HCT116 (cell line): ENCODE measurements at regions not wholly inside any gene's neighbourhood (a gene's known extent, or its start where the extent isn't known, plus 50 kb on each side); places are given as distances from the start of the nearest gene placed in this dataset.

Experiments
- EZH2 ChIP-seq: fragments of 200-600 bp; sonication (generic); IDR thresholded peaks from 2 replicates; pipeline ENCODE4 v1.6.1; 2017; ENCODE audit warnings: antibody characterized with exemption, mixed run types
- EZH2phosphoT487 ChIP-seq: fragments of 200-600 bp; IDR thresholded peaks from 2 replicates; pipeline ENCODE4 v1.6.1; 2018; ENCODE audit warnings: antibody characterized with exemption, borderline replicate concordance
- POLR2A ChIP-seq: IDR thresholded peaks from 2 replicates; pipeline ENCODE4 v1.7.0; 2011; ENCODE audit warnings: borderline replicate concordance; ENCODE audit not compliant: insufficient read depth, insufficient read length; ENCODE audit errors: extremely low read depth
- POLR2AphosphoS5 ChIP-seq: IDR thresholded peaks from 2 replicates; pipeline ENCODE4 v1.6.1; 2011; ENCODE audit warnings: mild to moderate bottlenecking, low read depth, low read length, moderate library complexity
- SIN3A ChIP-seq: IDR thresholded peaks from 2 replicates; pipeline ENCODE4 v1.6.1; 2012; ENCODE audit warnings: low read depth
- TCF7L2 ChIP-seq: IDR thresholded peaks from 2 replicates; pipeline ENCODE4 v1.7.0; 2011; ENCODE audit warnings: borderline replicate concordance, inconsistent platforms; ENCODE audit not compliant: insufficient read depth, insufficient read length; ENCODE audit errors: extremely low read depth
- ZNF274 ChIP-seq: fragments of 200-500 bp; sonication (Bioruptor generic); IDR thresholded peaks from 2 replicates; pipeline ENCODE4 v1.6.1; 2014; ENCODE audit warnings: mild to moderate bottlenecking, low read depth, low read length, inconsistent platforms
- TF ChIP-seq, protein P1 (sequence below), 3 experiments: fragments of 200-600 bp in 1 of 3; sonication (generic) in 1 of 3; IDR thresholded peaks in 2 of 3; conservative IDR thresholded peaks in 1 of 3; 2 replicates each; pipeline ENCODE4 v1.5.1; 2012 to 2017; ENCODE audit warnings: low read depth in 2 of 3, low read length in 2 of 3, antibody characterized with exemption in 1 of 3, borderline replicate concordance in 1 of 3, control low read depth in 1 of 3, mild to moderate bottlenecking in 1 of 3, mixed read lengths in 1 of 3, mixed run types in 1 of 3, moderate library complexity in 1 of 3; ENCODE audit not compliant: insufficient read depth in 1 of 3
- TF ChIP-seq, protein P2 (sequence below): IDR thresholded peaks from 2 replicates; pipeline ENCODE4 v1.6.1; 2012

DNA sequence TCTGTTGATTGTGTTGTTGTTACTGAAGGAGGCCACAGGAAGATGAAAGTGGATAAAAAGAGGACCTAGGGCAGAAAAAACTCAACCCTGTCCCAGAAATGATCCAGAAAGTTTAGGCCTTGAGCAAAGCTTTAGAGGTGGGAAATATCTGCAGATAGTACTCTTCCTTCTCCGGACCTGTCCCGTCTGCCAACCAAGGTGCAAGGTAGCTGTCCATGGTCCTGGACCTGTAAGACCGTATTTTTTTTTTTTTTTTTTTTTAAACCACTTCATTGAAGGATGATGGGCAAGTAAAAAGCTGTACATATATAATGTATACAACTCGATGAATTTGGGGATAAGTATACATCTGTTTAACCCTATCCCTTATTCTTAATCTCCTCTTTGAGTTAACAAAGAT lies 225.9 kb downstream of the OLFM4 start:
- TF ChIP-seq SIN3A = no peak
- TF ChIP-seq, protein P1, sequence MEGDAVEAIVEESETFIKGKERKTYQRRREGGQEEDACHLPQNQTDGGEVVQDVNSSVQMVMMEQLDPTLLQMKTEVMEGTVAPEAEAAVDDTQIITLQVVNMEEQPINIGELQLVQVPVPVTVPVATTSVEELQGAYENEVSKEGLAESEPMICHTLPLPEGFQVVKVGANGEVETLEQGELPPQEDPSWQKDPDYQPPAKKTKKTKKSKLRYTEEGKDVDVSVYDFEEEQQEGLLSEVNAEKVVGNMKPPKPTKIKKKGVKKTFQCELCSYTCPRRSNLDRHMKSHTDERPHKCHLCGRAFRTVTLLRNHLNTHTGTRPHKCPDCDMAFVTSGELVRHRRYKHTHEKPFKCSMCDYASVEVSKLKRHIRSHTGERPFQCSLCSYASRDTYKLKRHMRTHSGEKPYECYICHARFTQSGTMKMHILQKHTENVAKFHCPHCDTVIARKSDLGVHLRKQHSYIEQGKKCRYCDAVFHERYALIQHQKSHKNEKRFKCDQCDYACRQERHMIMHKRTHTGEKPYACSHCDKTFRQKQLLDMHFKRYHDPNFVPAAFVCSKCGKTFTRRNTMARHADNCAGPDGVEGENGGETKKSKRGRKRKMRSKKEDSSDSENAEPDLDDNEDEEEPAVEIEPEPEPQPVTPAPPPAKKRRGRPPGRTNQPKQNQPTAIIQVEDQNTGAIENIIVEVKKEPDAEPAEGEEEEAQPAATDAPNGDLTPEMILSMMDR (IDR thresholded peaks at IDR 0.05 in 2 of 3, conservative IDR thresholded peaks at IDR 0.05 in 1 of 3; ENCODE audit: borderline replicate concordance in 1 of 3, insufficient read depth in 1 of 3, low read depth in 2 of 3, low read length in 2 of 3) = no peak
- TF ChIP-seq EZH2 = no peak
- TF ChIP-seq, protein P2, sequence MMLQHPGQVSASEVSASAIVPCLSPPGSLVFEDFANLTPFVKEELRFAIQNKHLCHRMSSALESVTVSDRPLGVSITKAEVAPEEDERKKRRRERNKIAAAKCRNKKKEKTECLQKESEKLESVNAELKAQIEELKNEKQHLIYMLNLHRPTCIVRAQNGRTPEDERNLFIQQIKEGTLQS = no peak
- TF ChIP-seq TCF7L2 = no peak
- no peak for TF ChIP-seq ZNF274
- no peak for TF ChIP-seq POLR2AphosphoS5
- TF ChIP-seq POLR2A = no peak
- no peak for TF ChIP-seq EZH2phosphoT487
